ENCODE measurements at regions not wholly inside any gene's neighbourhood (a gene's known extent, or its start where the extent isn't known, plus 50 kb on each side); places are given as distances from the start of the nearest gene placed in this dataset.

DNA sequence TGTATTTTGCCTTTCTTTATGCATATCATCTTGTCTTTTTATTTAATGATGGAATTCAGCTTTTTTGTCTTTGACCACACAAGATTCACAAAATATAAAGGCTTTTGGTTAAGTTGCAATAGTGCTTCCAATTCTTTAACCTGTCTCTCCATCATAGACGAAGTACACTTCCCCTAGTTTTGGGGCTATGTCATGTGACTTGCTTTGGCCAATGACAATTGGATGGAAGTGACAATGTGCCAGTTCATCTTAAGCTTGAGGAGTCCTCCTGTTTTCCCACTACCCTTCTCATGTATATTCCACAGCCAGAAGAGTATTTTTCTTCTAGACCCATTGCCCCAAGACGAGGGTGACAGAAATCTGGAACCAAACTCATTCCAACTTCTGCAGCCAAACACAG is 419.6 kb upstream of the BRINP3 start:
- H3K36me3 ChIP-seq (ENCODE audit: control insufficient read depth in 2 of 2, extremely low read depth in 1 of 2, insufficient read depth in 2 of 2, low read length in 2 of 2): no peaks in the 10 kb centered on the region
- dilution Hi-C loops (cut with MboI; ENCODE audit: extremely low pct_ligation_motif_present, low sequenced_read_pairs): no loop called here
- no peak overlapping the region for H3K4me3 ChIP-seq (ENCODE audit: control insufficient read depth in 2 of 3, extremely low read depth in 1 of 3, insufficient read depth in 2 of 3, low read depth in 1 of 3, low read length in 3 of 3)
- no peak overlapping the region for H3K4me2 ChIP-seq (ENCODE audit: control insufficient read depth, extremely low read depth, insufficient read depth, low read depth, low read length)
- no peaks in the 10 kb centered on the region for H3K4me1 ChIP-seq (ENCODE audit: control insufficient read depth, extremely low read depth, insufficient read depth, low read length)
- no peaks in the 10 kb centered on the region for H3K9me3 ChIP-seq (ENCODE audit: control insufficient read depth, low read depth, low read length)
- no peak overlapping the region for H3K9ac ChIP-seq (ENCODE audit: control insufficient read depth, extremely low read depth, insufficient read depth, low read length)
- H3K27ac ChIP-seq (ENCODE audit: control insufficient read depth, insufficient read depth, low read length): no peak overlapping the region
- DNase-seq (ENCODE audit: low read depth, low spot score) (no peak), FAIRE-seq (no peak)
- no peaks in the 10 kb centered on the region for H3K9me1 ChIP-seq (ENCODE audit: control insufficient read depth, extremely low read depth, insufficient read depth, low read length)
- TF ChIP-seq, protein P1, sequence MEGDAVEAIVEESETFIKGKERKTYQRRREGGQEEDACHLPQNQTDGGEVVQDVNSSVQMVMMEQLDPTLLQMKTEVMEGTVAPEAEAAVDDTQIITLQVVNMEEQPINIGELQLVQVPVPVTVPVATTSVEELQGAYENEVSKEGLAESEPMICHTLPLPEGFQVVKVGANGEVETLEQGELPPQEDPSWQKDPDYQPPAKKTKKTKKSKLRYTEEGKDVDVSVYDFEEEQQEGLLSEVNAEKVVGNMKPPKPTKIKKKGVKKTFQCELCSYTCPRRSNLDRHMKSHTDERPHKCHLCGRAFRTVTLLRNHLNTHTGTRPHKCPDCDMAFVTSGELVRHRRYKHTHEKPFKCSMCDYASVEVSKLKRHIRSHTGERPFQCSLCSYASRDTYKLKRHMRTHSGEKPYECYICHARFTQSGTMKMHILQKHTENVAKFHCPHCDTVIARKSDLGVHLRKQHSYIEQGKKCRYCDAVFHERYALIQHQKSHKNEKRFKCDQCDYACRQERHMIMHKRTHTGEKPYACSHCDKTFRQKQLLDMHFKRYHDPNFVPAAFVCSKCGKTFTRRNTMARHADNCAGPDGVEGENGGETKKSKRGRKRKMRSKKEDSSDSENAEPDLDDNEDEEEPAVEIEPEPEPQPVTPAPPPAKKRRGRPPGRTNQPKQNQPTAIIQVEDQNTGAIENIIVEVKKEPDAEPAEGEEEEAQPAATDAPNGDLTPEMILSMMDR (optimal IDR thresholded peaks at IDR 0.05 in 1 of 3, IDR thresholded peaks at IDR 0.05 in 1 of 3, conservative IDR thresholded peaks at IDR 0.05 in 1 of 3; ENCODE audit: extremely low read depth in 1 of 3, insufficient read depth in 2 of 3, low read length in 3 of 3): no peak
- no peak for TF ChIP-seq EZH2 (IDR thresholded peaks at IDR 0.05; ENCODE audit: low read length)
- no peaks in the 10 kb centered on the region for H4K20me1 ChIP-seq (ENCODE audit: control insufficient read depth, extremely low read depth, insufficient read depth, low read length)
- H3K27me3 ChIP-seq (ENCODE audit: control insufficient read depth, extremely low read depth, insufficient read depth, low read length): no peaks in the 10 kb centered on the region
- H3K79me2 ChIP-seq (ENCODE audit: control insufficient read depth, insufficient read depth, low read length): no peaks in the 10 kb centered on the region
- H2AFZ ChIP-seq (ENCODE audit: control insufficient read depth, low read length): no peak overlapping the region

GRCh38 chr1:190904091-190904695 is 426.5 kb upstream of the BRINP3 start:
- TF ChIP-seq EZH2 (IDR thresholded peaks at IDR 0.05; ENCODE audit: low read length): no peak
- TF ChIP-seq, protein P1 (optimal IDR thresholded peaks at IDR 0.05 in 1 of 3, IDR thresholded peaks at IDR 0.05 in 1 of 3, conservative IDR thresholded peaks at IDR 0.05 in 1 of 3; ENCODE audit: extremely low read depth in 1 of 3, insufficient read depth in 2 of 3, low read length in 3 of 3): no peak
- Histone ChIP-seq H3K27me3 (ENCODE audit: control insufficient read depth, extremely low read depth, insufficient read depth, low read length) (no peaks in the 10 kb centered on the region), H3K36me3 (ENCODE audit: control insufficient read depth in 2 of 2, extremely low read depth in 1 of 2, insufficient read depth in 2 of 2, low read length in 2 of 2) (no peaks in the 10 kb centered on the region), H3K9ac (ENCODE audit: control insufficient read depth, extremely low read depth, insufficient read depth, low read length) (no peak overlapping the region), H4K20me1 (ENCODE audit: control insufficient read depth, extremely low read depth, insufficient read depth, low read length) (no peaks in the 10 kb centered on the region), H3K4me2 (ENCODE audit: control insufficient read depth, extremely low read depth, insufficient read depth, low read depth, low read length) (no peak overlapping the region), H2AFZ (ENCODE audit: control insufficient read depth, low read length) (no peak overlapping the region), H3K79me2 (ENCODE audit: control insufficient read depth, insufficient read depth, low read length) (no peaks in the 10 kb centered on the region), H3K4me1 (ENCODE audit: control insufficient read depth, extremely low read depth, insufficient read depth, low read length) (no peaks in the 10 kb centered on the region), H3K27ac (ENCODE audit: control insufficient read depth, insufficient read depth, low read length) (no peak overlapping the region), H3K4me3 (ENCODE audit: control insufficient read depth in 2 of 3, extremely low read depth in 1 of 3, insufficient read depth in 2 of 3, low read depth in 1 of 3, low read length in 3 of 3) (no peak overlapping the region), H3K9me1 (ENCODE audit: control insufficient read depth, extremely low read depth, insufficient read depth, low read length) (no peaks in the 10 kb centered on the region), H3K9me3 (ENCODE audit: control insufficient read depth, low read depth, low read length) (no peaks in the 10 kb centered on the region)
- DNase-seq (ENCODE audit: low read depth, low spot score) (no peak), FAIRE-seq (no peak)
- dilution Hi-C loops (cut with MboI; ENCODE audit: extremely low pct_ligation_motif_present, low sequenced_read_pairs): no loop called here

All from keratinocyte (primary cell).